ENCODE measurements at regions not wholly inside any gene's neighbourhood (a gene's known extent, or its start where the extent isn't known, plus 50 kb on each side); places are given as distances from the start of the nearest gene placed in this dataset.
A peak's percentile ranks its signal among the peaks of the same experiment; 100 is the strongest.
"Not testable (repeated sequence)": the region's sequence is repeated elsewhere in the genome, so short reads cannot be mapped to it uniquely, and the experiment has no call there.

GRCh38 chr6:82118150-82118562 lies 129.4 kb downstream of the IBTK start:
- peak; percentile 15 for DNase-seq (ENCODE audit: low read depth)

DNA sequence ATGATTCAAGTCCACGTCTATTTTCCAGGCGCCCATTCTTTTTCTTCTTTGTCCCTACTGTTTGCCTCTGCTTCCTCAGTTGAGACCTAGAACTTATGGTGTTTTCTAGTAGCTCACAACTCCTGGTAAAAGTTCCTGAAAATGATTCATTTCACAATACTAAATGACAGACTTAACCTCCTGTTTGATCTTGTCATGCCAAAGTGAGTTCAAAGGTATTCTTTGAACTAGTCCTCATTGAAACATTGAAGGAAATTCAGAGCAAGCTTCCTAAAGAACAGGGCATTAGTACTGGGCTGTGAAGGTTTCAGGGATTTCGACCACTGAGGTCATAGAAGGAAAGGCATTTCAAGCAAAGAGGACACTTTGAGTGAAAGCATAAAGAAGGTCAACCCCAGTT lies 132.8 kb downstream of the IBTK start:
- no peak for DNase-seq (ENCODE audit: low read depth)

DNA sequence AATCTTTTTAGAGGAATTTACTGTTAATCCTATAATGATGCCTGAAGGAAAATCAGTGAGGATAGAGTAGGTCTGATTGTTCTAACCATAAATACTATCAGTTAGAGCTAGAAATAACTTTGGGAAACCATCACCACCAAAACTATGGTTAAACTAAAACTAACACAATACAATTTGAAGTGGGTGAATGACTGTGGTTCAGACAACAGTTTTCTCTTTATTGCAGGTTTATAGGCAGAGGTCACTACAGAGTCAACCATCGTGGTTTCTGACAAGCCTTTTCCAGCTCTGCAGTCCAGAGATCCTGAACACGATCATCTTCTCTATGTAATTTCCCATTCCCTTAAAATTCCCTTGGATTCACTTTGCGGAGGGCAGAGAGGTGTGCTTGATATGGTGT lies 134.3 kb downstream of the IBTK start:
- DNase-seq (ENCODE audit: low read depth), result peak; percentile 31

DNA sequence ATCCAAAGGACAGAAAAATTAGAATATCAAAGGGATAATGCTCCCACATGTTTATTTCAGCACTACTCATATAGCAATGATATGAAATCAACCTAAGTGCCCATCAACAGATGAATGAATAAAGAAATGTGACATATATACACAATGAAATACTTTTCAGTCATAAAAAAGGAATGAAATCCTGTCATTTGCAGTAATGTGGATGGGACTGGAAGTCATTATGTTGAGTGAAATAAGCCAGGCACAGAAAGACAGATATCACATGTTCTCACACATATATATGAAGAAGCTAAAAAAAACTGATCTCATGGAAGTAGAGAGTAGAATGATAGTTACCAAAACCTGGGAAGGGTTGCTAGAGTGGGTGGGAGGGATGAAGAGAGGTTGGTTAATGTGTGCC lies 135.7 kb downstream of the IBTK start:
- DNase-seq (ENCODE audit: low read depth), result no peak

DNA sequence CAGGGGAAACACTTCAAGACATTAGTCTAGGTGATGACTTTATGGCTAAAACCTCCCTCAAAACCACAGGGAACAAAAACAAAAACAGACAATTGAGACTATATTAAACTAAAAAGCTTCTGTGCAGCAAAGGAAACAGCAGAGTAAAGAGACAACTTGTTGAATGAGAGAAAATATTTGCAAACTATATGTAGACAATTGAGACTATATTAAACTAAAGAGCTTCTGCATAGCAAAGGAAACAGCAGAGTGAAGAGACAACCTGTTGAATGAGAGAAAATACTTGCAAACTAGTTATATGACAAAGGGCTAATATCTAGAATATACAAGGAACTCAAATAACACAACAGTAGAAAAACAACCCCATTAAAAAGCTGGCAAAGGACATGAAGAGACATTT lies 136.4 kb downstream of the IBTK start:
- peak; percentile 28 for DNase-seq (ENCODE audit: low read depth)

- not testable (repeated sequence) for DNase-seq (ENCODE audit: low read depth)
These were observed 144.4 kb downstream of the IBTK start for GRCh38 chr6:82103171-82103570.

GRCh38 chr6:82101374-82102114 lies 146.0 kb downstream of the IBTK start:
- not testable (repeated sequence) for DNase-seq (ENCODE audit: low read depth)

GRCh38 chr6:82100763-82101162 lies 146.8 kb downstream of the IBTK start:
- not testable (repeated sequence) for DNase-seq (ENCODE audit: low read depth)

GRCh38 chr6:82097676-82098075 lies 149.9 kb downstream of the IBTK start:
- DNase-seq (ENCODE audit: low read depth), result no peak

DNA sequence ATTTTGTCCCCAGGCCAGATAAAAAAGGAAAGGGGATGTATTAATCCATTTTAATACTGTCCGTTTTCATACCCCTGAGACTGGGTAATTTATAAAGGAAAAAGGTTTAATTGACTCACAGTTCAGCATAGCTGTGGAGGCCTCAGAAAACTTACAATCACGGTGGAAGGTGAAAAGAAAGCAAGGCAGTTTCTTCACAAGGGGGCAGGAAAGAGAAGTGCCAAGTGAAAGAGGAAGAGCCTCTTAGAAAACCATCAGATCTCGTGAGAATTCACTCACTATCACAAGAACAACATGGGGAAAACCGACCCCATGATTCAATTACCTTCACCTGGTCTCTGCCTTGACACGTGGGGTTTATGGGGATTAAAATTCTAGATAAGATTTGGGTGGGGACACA lies 152.5 kb downstream of the IBTK start:
- no peak for DNase-seq (ENCODE audit: low read depth)

- no peak for DNase-seq (ENCODE audit: low read depth)
These were observed 153.3 kb downstream of the IBTK start for GRCh38 chr6:82094166-82094806.

DNA sequence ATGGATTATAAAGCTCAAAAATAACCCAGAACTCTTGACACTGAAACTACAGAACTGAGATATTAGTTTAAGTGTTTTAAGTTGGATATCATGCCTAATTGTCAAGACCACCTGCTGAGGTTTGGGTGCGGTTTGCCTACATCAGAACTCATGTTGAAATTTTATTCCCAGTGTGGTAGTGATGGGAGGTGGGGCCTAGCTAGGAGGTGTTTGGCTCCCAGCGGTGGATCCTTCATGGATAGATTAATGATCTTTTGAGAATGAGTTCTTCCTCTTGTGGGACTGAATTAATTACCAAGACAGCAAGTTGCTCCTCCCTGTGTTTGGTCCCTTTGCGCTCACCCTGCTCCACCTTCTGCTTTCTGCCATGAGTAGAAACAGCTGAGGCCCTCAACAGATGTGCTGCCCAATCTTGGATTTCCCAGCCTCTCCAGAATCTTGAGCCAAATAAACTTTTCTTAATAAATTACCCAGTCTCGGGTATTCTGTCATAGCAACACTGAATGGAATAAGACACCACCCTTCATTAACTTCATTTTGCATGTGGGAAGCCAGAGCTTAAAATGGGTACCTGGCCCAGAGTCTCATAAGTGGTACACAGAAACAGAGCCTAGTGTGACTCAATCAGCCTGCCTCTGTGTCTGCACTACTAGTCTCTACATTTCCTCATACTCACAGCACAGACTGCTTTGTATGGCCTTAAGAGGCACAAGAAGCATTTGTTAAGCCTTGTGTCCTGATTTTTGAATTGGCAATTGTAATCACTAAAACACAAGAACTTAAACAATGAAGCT lies 158.4 kb downstream of the IBTK start:
- no peak for DNase-seq (ENCODE audit: low read depth)

DNA sequence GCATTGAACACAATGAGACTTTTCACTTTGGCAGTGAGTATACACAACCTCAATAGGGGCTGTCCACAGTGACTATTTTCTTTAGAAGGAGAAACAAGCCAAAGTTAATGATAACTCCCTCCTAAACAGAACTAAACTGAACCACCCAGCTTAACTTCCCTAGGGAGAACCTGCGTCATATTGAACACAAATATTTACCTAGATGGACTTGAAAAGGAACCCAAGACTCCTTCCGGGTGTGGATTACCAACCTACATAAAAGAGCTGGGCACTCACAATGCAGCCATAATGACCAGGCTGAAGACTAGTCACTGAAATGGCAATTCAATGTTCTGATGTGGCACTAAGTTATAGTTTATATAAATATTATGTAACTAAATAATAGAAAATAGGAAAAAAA lies 160.6 kb downstream of the IBTK start:
- no peak for DNase-seq (ENCODE audit: low read depth)

DNA sequence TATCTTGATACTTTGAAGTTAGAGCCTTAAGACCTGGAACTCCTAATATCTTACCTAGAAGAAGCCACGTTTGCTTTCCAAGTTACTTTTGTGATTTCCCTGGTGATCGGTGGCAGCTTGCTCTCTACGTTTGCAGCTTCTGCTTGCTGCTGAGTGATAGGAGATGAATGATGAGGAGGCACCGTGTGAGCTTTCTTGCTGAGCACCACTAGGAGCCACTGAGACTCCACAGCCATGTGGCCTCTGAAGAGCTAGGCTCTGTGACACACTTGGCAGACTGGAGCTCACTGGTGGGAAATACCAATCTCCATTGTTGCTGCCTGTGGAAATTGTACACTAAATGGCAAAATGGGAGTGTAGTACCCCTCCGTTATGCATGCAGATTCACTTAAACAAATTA lies 161.8 kb downstream of the IBTK start:
- DNase-seq (ENCODE audit: low read depth), result no peak

- DNase-seq (ENCODE audit: low read depth), result no peak
These were observed 163.1 kb downstream of the IBTK start for GRCh38 chr6:82084324-82084920.

- no peak for DNase-seq (ENCODE audit: low read depth)
These were observed 163.9 kb downstream of the IBTK start for GRCh38 chr6:82083646-82084045.

DNA sequence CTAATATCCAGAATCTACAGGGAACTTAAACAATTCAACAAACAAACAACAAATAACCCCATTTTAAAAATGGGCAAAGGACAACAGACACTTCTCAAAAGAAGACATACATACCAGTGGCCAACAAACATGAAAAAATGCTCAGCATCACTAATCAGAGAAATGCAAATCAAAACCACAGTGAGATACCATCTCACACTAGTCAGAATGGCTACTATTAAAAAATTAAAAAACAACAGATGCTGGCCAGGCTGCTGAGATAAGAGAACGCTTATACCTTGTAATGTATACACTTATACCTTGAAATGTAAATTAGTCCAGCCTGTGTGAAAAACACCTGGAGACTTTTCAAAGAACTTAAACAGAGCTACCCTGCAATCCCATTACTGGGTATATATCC lies 166.8 kb downstream of the IBTK start:
- DNase-seq (ENCODE audit: low read depth), result peak; percentile 52

GRCh38 chr6:82078286-82078908 lies 169.1 kb downstream of the IBTK start:
- DNase-seq (ENCODE audit: low read depth), result no peak

- DNase-seq (ENCODE audit: low read depth), result peak; percentile 41
These were observed 170.6 kb downstream of the IBTK start for GRCh38 chr6:82076916-82077315.

DNA sequence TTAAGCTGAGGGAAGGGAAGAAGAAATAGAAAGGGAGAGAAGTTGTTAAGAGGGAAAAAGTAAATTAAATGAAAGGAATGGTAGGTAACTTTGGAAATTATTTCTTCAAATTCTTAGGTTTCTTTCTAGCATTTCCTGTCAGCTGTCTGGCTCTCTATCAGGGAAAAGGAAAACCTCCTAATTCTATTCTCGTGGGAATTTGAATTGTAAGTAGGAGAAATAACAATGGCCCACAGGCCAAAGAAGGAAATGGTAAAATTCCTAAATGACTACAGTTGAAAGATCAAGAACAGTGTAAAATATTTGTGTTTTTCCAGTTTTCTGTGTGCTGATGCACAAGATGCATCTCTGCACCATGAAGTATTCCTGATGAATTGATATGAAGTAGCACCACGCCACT lies 173.0 kb downstream of the IBTK start:
- DNase-seq (ENCODE audit: low read depth), result no peak

GRCh38 chr6:82073484-82073883 lies 174.1 kb downstream of the IBTK start:
- DNase-seq (ENCODE audit: low read depth), result peak; percentile 12

DNA sequence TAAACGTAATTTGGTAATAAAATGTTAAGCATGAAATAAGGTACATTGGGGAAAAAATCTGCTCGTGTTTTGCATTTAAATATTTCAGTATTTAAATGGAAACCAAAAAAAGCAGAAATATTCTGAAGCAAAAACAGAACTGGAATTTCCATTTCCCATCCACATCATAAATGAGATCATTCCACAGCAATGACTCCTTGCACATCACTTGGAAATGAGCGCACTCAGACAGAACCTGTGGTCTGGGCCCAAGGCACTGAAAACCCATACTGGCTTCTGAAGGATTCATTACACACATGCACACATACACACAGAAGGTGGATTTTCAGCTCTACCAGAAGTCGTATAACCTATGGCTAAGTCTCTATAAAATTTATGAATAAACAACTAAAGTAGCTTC lies 174.8 kb downstream of the IBTK start:
- peak; percentile 86 for DNase-seq (ENCODE audit: low read depth)

All from M059J (cell line).